SKM-1 (cell line): ENCODE measurements at regions not wholly inside any gene's neighbourhood (a gene's known extent, or its start where the extent isn't known, plus 50 kb on each side); places are given as distances from the start of the nearest gene placed in this dataset.

ENCODE experiments used
- DNase-seq: peaks from one replicate; lab custom pipeline; 2025; ENCODE audit not compliant: unreplicated experiment; lab: John Stamatoyannopoulos, UW

DNA sequence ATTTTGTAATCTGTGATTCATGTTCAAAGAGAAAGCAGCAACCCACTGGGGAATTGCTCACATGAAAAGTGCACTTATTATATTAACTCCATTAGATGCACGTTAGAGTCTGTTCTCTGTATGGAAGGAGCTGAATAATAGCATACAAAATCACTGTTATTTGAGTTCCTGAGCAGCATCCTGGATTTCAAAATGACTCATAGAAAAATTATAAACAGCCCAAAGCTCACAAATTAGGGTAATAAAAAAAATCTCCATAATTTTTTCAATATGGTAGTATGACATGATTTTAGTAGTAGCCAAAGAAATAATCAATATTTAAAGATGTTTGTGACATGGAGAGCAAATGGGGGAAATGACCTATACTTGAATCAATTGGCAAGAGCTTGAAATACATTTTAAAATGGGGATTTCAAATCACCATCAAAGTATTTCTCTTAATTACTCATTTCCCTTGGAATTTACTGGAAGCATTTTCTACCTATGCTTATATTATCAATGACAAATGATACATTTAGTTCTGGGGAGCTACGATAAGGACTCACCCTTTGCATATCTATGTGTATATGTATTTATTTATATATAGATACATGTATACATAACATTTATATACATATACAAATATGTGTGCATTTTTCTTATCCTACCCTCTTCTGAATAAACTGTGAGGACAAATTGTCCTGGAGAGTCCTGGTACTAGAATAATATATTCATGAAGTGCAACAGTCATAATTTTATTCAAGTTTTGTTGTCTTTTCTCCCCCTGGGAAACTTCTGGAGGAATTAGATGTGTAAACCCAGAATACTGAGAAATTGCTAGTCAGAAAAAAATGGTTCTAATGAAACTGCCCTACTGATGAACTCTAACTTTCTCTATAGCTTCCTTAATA, 116.3 kb downstream of the RPL22L1 start:
- DNase-seq, result no peak

DNA sequence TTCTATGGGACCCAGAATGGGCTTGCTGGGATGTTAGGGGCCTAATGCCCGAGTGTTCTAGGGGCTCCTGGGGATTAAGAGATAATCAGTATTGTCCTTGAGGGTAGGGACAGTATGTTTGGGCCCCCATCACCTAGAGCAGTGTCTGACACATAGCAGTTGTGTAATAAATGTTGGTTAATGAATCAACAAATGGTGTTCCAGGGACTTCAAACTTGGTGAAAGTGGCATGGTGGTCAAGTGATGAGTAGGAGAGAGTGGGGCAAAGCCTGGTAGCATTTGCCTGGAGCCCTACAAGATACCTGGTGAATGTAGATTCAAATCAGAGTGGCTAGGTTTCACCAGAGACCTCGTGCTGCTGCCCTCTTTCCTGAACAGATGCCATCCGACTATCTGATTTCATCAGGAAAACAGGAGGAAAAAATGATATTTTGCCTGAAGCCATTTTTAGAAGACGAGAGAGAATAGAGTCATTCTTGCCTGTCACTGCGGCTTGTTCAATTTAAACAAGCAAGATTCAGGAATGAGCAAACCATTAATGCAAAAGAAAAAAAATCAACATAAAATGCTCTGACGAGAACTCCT, 117.3 kb downstream of the RPL22L1 start:
- no peak for DNase-seq

GRCh38 chr3:170751899-170752293, 118.1 kb downstream of the RPL22L1 start:
- DNase-seq, result no peak

GRCh38 chr3:170751083-170751898, 118.7 kb downstream of the RPL22L1 start:
- no peak for DNase-seq

DNA sequence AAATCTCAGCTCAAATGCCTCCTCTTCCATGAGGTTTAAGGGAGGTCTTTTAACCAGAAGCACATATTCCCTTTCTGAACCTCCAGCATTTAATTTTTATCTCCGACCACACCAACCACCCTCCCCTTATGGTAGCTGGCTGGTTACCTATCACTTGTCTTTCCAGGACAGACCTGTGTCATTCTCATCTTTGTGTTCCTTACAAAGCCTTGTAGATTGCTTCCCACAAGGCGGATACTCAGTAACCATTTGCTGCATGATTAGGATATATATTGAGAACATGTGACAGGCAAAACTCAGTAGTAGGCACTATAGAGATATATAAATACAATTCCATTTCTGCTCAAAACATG, 119.5 kb downstream of the RPL22L1 start:
- no peak for DNase-seq

- DNase-seq, result no peak
Observed at GRCh38 chr3:170749765-170750477, 120.1 kb downstream of the RPL22L1 start.

- DNase-seq, result no peak
Observed at GRCh38 chr3:170749185-170749584, 120.8 kb downstream of the RPL22L1 start.

- no peak for DNase-seq
Observed at GRCh38 chr3:170746175-170746942, 123.6 kb downstream of the RPL22L1 start.

DNA sequence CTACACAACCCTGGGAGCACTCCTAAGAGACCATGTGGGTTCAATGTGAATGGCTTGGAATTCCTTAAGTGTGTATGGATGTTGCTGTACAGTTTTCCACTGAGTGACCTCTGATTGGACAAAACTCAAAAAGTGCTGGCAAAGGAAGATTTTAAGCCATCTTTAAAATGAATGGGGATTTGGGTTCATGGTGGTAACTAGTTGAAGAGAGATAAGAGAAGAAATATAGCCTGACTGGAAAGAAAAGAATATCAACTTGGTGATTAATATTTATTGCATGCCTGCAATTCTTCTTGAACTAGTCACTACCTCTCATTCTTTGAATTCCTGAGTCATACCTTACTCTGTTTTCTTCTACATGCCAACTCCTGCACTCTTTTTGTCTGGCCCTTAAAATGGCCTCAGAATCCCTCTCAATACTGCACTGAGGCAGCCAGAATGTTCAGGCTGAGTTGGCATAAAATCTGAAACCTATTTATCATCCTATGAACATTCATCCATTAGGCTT, 124.7 kb downstream of the RPL22L1 start:
- no peak for DNase-seq

DNA sequence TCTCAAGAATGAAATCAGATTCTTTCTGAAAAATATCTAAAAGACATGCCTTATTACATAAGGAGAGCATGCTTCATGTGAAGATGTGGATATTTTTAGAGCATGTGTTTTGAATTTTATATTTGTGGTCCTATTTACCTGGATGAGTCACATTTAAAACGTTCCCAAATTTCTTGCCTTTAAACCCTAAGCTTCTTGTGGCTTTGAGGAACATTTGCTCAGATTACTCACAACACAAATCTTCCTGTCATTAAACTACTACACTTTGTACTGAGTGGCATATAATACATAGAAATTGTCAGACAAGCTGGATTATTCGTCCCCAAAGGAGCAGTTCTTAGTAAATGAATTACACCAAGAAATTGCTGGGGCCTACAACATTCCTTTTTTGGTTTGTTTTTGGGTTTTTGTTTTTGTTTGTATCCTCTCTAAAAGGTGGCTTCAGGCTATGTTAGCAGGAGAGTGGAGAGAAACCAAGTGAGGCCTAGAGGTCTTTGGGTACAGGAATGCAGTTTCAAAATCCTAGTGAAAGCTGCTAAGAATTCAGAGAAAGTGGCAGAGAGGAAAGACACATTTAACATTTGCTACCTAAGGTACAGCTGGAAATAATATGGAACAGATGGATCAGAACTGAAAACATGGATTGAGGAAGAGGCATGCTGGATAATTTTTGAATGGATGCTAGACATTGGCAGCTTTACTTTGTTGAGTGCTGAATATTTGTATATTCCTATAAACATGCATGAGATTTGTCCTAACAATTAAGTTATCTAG, 128.1 kb downstream of the RPL22L1 start:
- no peak for DNase-seq

DNA sequence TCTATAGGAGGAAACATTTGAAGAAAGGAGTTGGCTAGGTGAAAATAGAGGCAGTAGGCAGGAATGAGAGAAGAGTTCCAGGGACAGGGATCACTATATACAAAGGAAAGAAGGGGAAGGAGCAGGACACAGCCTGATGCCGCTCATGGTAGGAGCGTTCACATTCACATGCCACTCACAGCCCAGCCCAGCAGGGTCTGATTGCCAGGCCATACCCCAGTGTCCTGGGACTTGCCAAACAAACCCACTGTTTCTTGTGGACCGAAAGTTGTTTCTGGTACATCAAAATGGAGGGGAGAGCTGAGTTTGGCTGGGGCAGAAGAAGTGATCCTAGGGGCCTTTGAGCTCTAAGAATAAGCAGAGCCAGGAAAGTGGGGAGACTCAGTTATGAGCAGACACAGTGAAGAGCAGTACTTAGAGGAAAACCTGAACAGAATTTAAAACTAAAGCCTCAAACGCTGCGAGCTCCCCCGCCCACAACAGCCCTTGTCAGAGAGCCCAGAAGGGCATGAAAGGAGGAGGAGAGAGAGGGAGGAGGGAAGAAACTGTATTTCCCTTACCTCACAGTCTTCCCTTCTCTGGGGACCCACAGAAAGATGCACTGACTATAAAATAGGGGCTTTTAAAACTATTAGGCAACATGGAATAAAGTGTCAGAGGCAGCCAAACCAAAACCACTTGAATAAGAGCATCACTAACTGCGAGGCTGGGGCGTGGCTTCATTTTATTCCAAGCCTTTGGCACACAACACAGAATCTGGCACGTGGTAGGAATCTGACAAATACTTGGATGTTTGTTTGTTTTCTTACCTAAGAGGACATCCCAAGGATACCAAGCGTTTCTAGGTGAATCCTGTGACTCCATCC, 129.0 kb downstream of the RPL22L1 start:
- no peak for DNase-seq

DNA sequence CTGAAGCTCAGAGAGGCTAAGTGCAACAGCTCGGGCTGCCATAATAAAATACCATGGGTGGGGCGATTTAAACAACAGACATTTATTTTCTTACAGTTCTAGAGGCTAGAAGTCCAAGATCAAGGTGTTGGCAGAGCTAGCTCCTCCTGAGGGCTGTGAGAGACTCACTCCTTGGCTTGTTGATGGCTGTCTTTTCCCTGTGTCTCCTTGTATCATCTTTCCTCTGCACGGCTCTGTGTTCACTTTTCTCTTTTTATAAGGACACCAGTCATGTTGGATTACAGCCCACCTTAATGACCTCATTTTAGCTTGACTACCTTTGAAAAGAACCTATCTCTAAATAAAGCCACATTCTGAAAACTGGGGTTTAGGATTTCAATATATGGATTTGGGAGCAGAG, 129.7 kb downstream of the RPL22L1 start:
- no peak for DNase-seq

DNA sequence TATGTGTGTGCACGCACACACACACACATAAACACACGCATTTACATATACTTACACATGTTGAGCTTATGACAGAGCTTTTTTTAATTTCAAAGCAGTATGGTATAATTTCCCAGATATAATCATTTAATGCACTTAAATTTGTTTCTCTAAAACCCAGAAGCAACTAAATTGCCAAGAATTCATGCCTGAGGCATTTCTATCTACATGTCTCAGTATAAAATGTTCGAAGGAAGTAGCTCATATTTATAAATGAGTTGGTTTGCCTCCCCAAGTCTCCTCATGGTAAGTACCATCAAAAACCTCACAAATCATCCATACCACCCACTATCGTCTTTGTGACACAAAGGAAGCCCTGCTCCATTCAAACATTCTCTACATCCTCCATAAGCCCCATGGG, 130.6 kb downstream of the RPL22L1 start:
- DNase-seq, result no peak

GRCh38 chr3:170738766-170739165, 131.2 kb downstream of the RPL22L1 start:
- DNase-seq, result no peak

DNA sequence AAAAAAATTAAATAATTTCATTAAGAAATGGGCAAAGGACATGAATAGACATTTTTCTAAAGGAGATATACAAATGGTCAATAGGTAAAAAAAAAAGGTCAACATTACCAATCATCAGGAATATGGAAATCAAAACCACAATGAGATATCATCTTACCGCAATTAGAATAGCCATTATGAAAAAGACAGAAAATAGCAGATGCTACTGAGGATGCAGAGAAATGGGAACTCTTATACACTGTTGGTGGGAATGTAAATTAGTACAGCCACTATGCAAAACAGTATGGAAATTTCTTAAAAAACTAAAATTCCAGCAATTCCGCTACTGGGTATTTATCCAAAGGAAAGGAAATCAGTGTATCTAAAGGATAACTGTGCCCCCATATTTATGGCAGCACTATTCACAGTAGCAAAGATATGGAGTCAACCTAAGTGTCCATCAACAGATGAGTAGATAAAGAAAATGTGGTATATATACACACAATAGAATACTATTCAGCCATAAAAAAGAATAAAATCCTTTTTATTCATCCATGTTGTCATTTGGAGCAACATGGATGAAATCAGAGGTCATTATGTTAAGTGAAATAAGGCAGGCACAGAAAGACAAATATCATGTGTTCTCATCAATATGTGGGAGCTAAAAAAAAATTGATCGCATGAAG, 132.4 kb downstream of the RPL22L1 start:
- DNase-seq, result no peak

DNA sequence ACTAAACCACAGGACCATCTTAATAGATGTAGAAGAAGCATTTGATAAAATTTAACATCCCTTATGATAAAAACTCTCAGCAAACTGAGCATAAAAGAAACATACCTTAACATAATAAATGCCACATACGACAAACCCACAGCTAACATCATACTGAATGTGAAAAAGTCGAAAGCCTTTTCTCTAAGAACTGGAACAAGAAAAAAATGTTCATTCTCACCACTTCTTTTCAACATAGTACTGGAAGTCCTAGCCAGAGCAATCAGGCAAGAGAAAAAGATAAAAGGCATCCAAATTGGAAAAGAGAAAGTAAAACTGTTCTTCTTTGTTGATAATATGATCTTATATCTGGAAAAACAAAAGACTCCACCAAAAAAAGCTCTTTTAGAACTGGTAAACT, 134.2 kb downstream of the RPL22L1 start:
- DNase-seq, result no peak

GRCh38 chr3:170734735-170735065, 135.3 kb downstream of the RPL22L1 start:
- no peak for DNase-seq

- no peak for DNase-seq
Observed at GRCh38 chr3:170734043-170734734, 135.8 kb downstream of the RPL22L1 start.
